ENCODE measurements at regions not wholly inside any gene's neighbourhood (a gene's known extent, or its start where the extent isn't known, plus 50 kb on each side); places are given as distances from the start of the nearest gene placed in this dataset.

DNA sequence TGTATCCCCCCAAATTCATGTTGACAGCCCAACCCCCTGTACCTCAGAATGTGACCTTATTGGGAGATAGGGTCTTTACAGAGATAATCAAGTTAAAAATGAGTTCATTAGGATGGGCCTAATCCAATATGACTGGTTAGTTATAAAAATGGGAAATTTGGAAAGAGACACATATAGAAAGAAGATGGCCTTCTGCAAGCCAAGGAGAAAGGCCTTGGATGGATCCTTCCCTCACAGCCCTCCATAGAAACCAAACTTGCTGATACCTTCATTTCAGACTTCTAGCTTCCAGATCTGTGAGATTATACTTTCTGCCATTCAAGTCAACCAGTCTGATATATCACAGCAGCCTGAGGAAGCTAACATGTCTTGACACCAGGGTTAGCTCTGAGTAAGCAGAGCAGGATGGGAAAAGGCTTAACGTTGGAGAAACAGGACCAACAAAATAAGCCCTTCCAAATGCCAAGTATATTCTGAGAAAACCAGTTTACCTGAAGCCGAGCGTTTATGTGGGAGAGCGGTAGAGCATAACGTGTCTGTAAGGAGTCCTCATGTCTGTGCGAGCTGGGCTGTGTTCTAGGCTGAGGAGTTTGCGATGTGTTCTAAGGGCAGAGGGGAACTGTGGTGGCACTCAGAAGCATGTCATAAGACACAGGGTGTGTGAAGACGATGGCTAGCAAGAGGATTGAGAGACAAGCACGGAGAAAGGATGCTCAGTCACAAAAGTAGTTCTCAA, 206.1 kb downstream of the PIK3R1 start:
- H2AFZ ChIP-seq (ENCODE audit: low read length) = no peak overlapping the region
- ChIA-PET POLR2A (no interaction called here), CTCF (ENCODE audit: low intra/inter-chr PET ratio, low total read pairs) (no interaction called here)
- no peaks in the 10 kb centered on the region for H4K20me1 ChIP-seq (ENCODE audit: insufficient read depth, low read length)
- H3K27me3 ChIP-seq (ENCODE audit: control insufficient read depth in 1 of 2, insufficient read depth in 2 of 2, low read length in 2 of 2) = peaks cover 0 to 14% of the 10 kb centered on the region in 2 experiments; a peak in 2 of 5 replicates
- no peak overlapping the region for H3K4me3 ChIP-seq (replicated peaks in 1 of 3; ENCODE audit: insufficient read depth in 1 of 3, low read depth in 2 of 3, low read length in 3 of 3)
- H3K9ac ChIP-seq (ENCODE audit: insufficient read depth, low read depth, low read length) = no peak overlapping the region
- FAIRE-seq (no peak), ATAC-seq (no peak), DNase-seq (ENCODE audit: low spot score) (no peak)
- H3K4me2 ChIP-seq (ENCODE audit: low read depth, low read length) = no peak overlapping the region
- no peaks in the 10 kb centered on the region for H3K36me3 ChIP-seq (replicated peaks in 1 of 2; ENCODE audit: control insufficient read depth in 1 of 2, insufficient read depth in 2 of 2, low read length in 2 of 2)
- 50% methylated on average over 9 of the region's 9 CpGs for WGBS (ENCODE audit: low lambda C conversion rate)
- no peaks in the 10 kb centered on the region; the same call in 1 of the 2 replicates for H3K4me1 ChIP-seq (ENCODE audit: insufficient read depth, low read length)
- H3K9me3 ChIP-seq (ENCODE audit: low read length) = no peaks in the 10 kb centered on the region
- H3K79me2 ChIP-seq (ENCODE audit: insufficient read depth, low read length) = no peaks in the 10 kb centered on the region
- H3K27ac ChIP-seq (ENCODE audit: extremely low read length, insufficient read depth, low read length) = no peak overlapping the region
- intact Hi-C loops (cut with micrococcal nuclease; ENCODE audit: unreplicated experiment) = no loop called here
- no TSS peak for BruUV-seq (replicated peaks)
- in situ Hi-C loops (cut with HindIII; ENCODE audit: extremely low pct_ligation_motif_present, low pct_unique_long_range_greater_than_20kb) = no loop called here
- TF ChIP-seq BRD4 (CRISPR knock-in tag; IDR thresholded peaks at IDR 0.05) = no peak
- TF ChIP-seq, protein P1, sequence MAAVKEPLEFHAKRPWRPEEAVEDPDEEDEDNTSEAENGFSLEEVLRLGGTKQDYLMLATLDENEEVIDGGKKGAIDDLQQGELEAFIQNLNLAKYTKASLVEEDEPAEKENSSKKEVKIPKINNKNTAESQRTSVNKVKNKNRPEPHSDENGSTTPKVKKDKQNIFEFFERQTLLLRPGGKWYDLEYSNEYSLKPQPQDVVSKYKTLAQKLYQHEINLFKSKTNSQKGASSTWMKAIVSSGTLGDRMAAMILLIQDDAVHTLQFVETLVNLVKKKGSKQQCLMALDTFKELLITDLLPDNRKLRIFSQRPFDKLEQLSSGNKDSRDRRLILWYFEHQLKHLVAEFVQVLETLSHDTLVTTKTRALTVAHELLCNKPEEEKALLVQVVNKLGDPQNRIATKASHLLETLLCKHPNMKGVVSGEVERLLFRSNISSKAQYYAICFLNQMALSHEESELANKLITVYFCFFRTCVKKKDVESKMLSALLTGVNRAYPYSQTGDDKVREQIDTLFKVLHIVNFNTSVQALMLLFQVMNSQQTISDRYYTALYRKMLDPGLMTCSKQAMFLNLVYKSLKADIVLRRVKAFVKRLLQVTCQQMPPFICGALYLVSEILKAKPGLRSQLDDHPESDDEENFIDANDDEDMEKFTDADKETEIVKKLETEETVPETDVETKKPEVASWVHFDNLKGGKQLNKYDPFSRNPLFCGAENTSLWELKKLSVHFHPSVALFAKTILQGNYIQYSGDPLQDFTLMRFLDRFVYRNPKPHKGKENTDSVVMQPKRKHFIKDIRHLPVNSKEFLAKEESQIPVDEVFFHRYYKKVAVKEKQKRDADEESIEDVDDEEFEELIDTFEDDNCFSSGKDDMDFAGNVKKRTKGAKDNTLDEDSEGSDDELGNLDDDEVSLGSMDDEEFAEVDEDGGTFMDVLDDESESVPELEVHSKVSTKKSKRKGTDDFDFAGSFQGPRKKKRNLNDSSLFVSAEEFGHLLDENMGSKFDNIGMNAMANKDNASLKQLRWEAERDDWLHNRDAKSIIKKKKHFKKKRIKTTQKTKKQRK (IDR thresholded peaks at IDR 0.05; ENCODE audit: low read length) = no peak
- TF ChIP-seq ZNF44 (CRISPR knock-in tag; IDR thresholded peaks at IDR 0.05) = no peak
- no peak for TF ChIP-seq RBM22 (optimal IDR thresholded peaks at IDR 0.05; ENCODE audit: low read length)
- TF ChIP-seq, protein P2, sequence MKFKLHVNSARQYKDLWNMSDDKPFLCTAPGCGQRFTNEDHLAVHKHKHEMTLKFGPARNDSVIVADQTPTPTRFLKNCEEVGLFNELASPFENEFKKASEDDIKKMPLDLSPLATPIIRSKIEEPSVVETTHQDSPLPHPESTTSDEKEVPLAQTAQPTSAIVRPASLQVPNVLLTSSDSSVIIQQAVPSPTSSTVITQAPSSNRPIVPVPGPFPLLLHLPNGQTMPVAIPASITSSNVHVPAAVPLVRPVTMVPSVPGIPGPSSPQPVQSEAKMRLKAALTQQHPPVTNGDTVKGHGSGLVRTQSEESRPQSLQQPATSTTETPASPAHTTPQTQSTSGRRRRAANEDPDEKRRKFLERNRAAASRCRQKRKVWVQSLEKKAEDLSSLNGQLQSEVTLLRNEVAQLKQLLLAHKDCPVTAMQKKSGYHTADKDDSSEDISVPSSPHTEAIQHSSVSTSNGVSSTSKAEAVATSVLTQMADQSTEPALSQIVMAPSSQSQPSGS (CRISPR knock-in tag; IDR thresholded peaks at IDR 0.05) = no peak
- no peak for TF ChIP-seq ESRRA (CRISPR knock-in tag; IDR thresholded peaks at IDR 0.05; ENCODE audit: low read depth)
- TF ChIP-seq, protein P3, sequence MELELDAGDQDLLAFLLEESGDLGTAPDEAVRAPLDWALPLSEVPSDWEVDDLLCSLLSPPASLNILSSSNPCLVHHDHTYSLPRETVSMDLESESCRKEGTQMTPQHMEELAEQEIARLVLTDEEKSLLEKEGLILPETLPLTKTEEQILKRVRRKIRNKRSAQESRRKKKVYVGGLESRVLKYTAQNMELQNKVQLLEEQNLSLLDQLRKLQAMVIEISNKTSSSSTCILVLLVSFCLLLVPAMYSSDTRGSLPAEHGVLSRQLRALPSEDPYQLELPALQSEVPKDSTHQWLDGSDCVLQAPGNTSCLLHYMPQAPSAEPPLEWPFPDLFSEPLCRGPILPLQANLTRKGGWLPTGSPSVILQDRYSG (CRISPR knock-in tag; IDR thresholded peaks at IDR 0.05) = no peak
- no peak for TF ChIP-seq NFRKB (IDR thresholded peaks at IDR 0.05)
- TF ChIP-seq, protein P4, sequence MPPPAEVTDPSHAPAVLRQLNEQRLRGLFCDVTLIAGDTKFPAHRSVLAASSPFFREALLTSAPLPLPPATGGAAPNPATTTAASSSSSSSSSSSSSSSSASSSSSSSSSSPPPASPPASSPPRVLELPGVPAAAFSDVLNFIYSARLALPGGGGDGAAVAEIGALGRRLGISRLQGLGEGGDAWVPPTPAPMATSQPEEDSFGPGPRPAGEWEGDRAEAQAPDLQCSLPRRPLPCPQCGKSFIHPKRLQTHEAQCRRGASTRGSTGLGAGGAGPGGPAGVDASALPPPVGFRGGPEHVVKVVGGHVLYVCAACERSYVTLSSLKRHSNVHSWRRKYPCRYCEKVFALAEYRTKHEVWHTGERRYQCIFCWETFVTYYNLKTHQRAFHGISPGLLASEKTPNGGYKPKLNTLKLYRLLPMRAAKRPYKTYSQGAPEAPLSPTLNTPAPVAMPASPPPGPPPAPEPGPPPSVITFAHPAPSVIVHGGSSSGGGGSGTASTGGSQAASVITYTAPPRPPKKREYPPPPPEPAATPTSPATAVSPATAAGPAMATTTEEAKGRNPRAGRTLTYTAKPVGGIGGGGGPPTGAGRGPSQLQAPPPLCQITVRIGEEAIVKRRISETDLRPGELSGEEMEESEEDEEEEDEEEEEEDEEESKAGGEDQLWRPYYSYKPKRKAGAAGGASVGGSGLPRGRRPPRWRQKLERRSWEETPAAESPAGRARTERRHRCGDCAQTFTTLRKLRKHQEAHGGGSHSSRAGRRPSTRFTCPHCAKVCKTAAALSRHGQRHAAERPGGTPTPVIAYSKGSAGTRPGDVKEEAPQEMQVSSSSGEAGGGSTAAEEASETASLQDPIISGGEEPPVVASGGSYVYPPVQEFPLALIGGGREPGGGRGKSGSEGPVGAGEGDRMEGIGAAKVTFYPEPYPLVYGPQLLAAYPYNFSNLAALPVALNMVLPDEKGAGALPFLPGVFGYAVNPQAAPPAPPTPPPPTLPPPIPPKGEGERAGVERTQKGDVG (CRISPR knock-in tag; IDR thresholded peaks at IDR 0.05; ENCODE audit: borderline replicate concordance) = no peak
- TF ChIP-seq, protein P5, sequence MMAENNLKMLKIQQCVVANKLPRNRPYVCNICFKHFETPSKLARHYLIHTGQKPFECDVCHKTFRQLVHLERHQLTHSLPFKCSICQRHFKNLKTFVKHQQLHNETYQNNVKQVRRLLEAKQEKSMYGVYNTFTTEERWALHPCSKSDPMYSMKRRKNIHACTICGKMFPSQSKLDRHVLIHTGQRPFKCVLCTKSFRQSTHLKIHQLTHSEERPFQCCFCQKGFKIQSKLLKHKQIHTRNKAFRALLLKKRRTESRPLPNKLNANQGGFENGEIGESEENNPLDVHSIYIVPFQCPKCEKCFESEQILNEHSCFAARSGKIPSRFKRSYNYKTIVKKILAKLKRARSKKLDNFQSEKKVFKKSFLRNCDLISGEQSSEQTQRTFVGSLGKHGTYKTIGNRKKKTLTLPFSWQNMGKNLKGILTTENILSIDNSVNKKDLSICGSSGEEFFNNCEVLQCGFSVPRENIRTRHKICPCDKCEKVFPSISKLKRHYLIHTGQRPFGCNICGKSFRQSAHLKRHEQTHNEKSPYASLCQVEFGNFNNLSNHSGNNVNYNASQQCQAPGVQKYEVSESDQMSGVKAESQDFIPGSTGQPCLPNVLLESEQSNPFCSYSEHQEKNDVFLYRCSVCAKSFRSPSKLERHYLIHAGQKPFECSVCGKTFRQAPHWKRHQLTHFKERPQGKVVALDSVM (CRISPR knock-in tag; IDR thresholded peaks at IDR 0.05) = no peak
- no peak for TF ChIP-seq GATA4 (IDR thresholded peaks at IDR 0.05; ENCODE audit: borderline replicate concordance, low read depth)

All from HepG2 (cell line).